GM23248 (cell line): ENCODE measurements at regions not wholly inside any gene's neighbourhood (a gene's known extent, or its start where the extent isn't known, plus 50 kb on each side); places are given as distances from the start of the nearest gene placed in this dataset.

Source experiments
- EZH2 ChIP-seq: fragments of 200-600 bp; sonication (generic); IDR thresholded peaks from 2 replicates; pipeline ENCODE4 v1.6.1; 2018; ENCODE audit warnings: antibody characterized with exemption, mild to moderate bottlenecking; ENCODE audit not compliant: insufficient read depth, poor library complexity, severe bottlenecking
- EZH2phosphoT487 ChIP-seq: fragments of 200-600 bp; sonication (generic); IDR thresholded peaks from 2 replicates; pipeline ENCODE4 v1.6.1; 2018; ENCODE audit warnings: antibody characterized with exemption, moderate library complexity, mild to moderate bottlenecking, low read depth; ENCODE audit not compliant: insufficient read depth

- TF ChIP-seq EZH2 (no peak), EZH2phosphoT487 (no peak)
Measured at GRCh38 chr15:70470556-70471191, 292.7 kb downstream of the UACA start.
